Neural crest cell (in vitro differentiated cells): ENCODE measurements at regions not wholly inside any gene's neighbourhood (a gene's known extent, or its start where the extent isn't known, plus 50 kb on each side); places are given as distances from the start of the nearest gene placed in this dataset.

ENCODE experiments used
- DNase-seq: peaks from one replicate; pipeline ENCODE4 v3.0.0; 2021; ENCODE audit warnings: low read depth, mixed read lengths, low spot score
- H3K27ac Mint-ChIP-seq: one replicate; pipeline ENCODE4 v1.8.0; 2021; ENCODE audit warnings: mild to moderate bottlenecking, mixed read lengths; ENCODE audit not compliant: unreplicated experiment
- H3K27me3 Mint-ChIP-seq: 2 replicates; pipeline ENCODE4 v1.8.0; 2021; ENCODE audit warnings: low read depth, mild to moderate bottlenecking, mixed read lengths
- H3K36me3 Mint-ChIP-seq: 2 replicates; pipeline ENCODE4 v1.8.0; 2021; ENCODE audit warnings: low read depth, mild to moderate bottlenecking, mixed read lengths
- H3K4me1 Mint-ChIP-seq: 2 replicates; pipeline ENCODE4 v1.8.0; 2021; ENCODE audit warnings: mixed read lengths
- H3K4me3 Mint-ChIP-seq: one replicate; pipeline ENCODE4 v1.8.0; 2021; ENCODE audit warnings: mild to moderate bottlenecking, mixed read lengths
- H3K9me3 Mint-ChIP-seq: 2 replicates; pipeline ENCODE4 v1.8.0; 2021; ENCODE audit warnings: mixed read lengths
- CTCF ChIP-seq: fragments of 200-600 bp; sonication (generic); conservative IDR thresholded peaks from 2 replicates; pipeline ENCODE4 v1.5.0; 2021; ENCODE audit warnings: antibody characterized with exemption, mild to moderate bottlenecking

- no peak overlapping the region for H3K27ac Mint-ChIP-seq
- H3K4me3 Mint-ChIP-seq: no peak overlapping the region
- TF ChIP-seq CTCF: peak; percentile 79
- H3K27me3 Mint-ChIP-seq: peaks cover 24% of the 10 kb centered on the region
- no peaks in the 10 kb centered on the region for H3K9me3 Mint-ChIP-seq
- DNase-seq: peak; percentile 72
- no peaks in the 10 kb centered on the region for H3K36me3 Mint-ChIP-seq
- H3K4me1 Mint-ChIP-seq: peaks cover 11% of the 10 kb centered on the region
These were observed 133.3 kb upstream of the CIBAR2 start for GRCh38 chr16:85245307-85246172.

GRCh38 chr16:85246473-85246872 is 134.2 kb upstream of the CIBAR2 start:
- Mint-ChIP-seq H3K36me3 (no peaks in the 10 kb centered on the region), H3K27ac (no peak overlapping the region), H3K4me3 (no peak overlapping the region), H3K9me3 (no peaks in the 10 kb centered on the region), H3K4me1 (peaks cover 11% of the 10 kb centered on the region), H3K27me3 (peaks cover 24% of the 10 kb centered on the region)
- DNase-seq: no peak
- no peak for TF ChIP-seq CTCF

GRCh38 chr16:85246973-85247372 is 134.7 kb upstream of the CIBAR2 start:
- Mint-ChIP-seq H3K27me3 (peaks cover 24% of the 10 kb centered on the region), H3K4me1 (peaks cover 11% of the 10 kb centered on the region), H3K4me3 (no peak overlapping the region), H3K27ac (peak overlapping the region; percentile 8), H3K9me3 (no peaks in the 10 kb centered on the region), H3K36me3 (no peaks in the 10 kb centered on the region)
- TF ChIP-seq CTCF: no peak
- DNase-seq: no peak

GRCh38 chr16:85248342-85248741 is 136.1 kb upstream of the CIBAR2 start:
- Mint-ChIP-seq H3K9me3 (no peaks in the 10 kb centered on the region), H3K27me3 (peaks cover 24% of the 10 kb centered on the region), H3K4me1 (peaks cover 11% of the 10 kb centered on the region), H3K36me3 (no peaks in the 10 kb centered on the region), H3K27ac (no peak overlapping the region), H3K4me3 (no peak overlapping the region)
- no peak for DNase-seq
- no peak for TF ChIP-seq CTCF

GRCh38 chr16:85248857-85249256 is 136.6 kb upstream of the CIBAR2 start:
- no peak overlapping the region for H3K27ac Mint-ChIP-seq
- no peak for TF ChIP-seq CTCF
- peaks cover 24% of the 10 kb centered on the region for H3K27me3 Mint-ChIP-seq
- H3K9me3 Mint-ChIP-seq: no peaks in the 10 kb centered on the region
- peaks cover 11% of the 10 kb centered on the region for H3K4me1 Mint-ChIP-seq
- no peaks in the 10 kb centered on the region for H3K36me3 Mint-ChIP-seq
- DNase-seq: no peak
- no peak overlapping the region for H3K4me3 Mint-ChIP-seq
